Right lung (tissue), 2 donors: ENCODE measurements at regions not wholly inside any gene's neighbourhood (a gene's known extent, or its start where the extent isn't known, plus 50 kb on each side); places are given as distances from the start of the nearest gene placed in this dataset.

Experiments
- DNase-seq, 2 donors: peaks; one replicate each; pipeline ENCODE4 v3.0.0-alpha.2; 2013

GRCh38 chr9:94159069-94159939, 75.0 kb downstream of the PTPDC1 start:
- no peak for DNase-seq

DNA sequence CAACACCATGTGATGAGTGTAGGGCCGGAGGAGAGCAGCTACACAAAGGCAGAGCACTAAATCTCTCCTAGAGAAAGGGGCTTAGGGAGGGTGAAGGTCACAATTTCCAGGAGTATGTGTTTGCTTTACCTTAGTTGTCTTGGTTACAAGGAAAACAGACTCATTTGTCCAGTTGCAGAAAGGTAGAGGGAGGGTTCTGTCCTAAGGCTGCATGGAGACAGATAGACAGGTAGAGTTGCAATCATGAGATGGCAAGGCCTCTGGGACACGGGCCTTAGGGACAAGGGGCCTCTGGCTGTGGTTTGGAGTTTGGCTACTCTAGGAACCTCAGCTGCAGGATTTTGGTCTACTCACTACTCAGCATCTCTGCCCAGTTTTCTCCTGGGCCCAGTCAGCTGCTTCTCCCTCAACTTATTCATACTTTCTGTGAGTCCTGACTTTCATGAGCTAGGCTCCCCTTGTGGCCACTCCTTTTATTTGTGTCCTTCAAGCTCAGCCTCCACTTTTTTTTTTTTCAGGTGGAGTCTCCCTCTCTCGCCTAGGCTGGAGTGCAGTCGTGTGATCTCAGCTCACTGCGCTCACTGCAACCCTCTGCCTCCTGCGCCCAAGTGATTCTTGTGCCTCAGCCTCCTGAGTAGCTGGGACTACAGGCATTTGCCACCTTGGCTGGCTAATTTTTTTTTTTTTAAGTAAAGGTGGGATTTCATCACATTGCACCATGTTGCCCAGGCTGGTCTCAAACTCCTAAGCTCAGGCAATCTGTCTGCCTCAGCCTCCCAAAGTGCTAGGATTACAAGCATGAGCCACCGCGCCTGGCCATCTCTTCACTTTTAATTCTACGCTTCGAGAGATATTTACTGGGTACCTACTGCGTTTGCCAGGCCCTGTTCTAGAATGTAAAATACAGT, 76.6 kb downstream of the PTPDC1 start:
- no peak for DNase-seq

DNA sequence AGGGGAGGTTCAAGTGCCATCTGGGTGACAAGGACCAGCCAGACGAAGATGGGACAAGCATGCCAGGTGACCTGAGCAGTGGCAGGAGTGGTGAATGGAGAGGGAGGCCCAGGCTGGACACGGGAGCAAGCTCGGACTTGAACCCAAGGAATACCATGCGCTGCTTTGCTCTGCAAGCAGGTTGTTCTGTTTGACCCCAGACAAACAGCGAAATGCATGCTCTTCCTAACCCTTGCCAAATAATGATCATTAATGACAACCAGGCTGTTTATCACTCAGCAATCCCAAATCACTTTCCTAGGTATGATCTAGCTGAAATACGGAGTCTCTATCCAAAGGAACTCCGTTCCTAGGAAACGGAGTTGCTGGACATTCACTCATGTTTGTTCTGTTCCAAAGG, 77.4 kb downstream of the PTPDC1 start:
- no peak for DNase-seq

GRCh38 chr9:94164806-94165549, 80.7 kb downstream of the PTPDC1 start:
- DNase-seq, result no peak

GRCh38 chr9:94165592-94166235, 81.5 kb downstream of the PTPDC1 start:
- DNase-seq, result peak; percentile 99

DNA sequence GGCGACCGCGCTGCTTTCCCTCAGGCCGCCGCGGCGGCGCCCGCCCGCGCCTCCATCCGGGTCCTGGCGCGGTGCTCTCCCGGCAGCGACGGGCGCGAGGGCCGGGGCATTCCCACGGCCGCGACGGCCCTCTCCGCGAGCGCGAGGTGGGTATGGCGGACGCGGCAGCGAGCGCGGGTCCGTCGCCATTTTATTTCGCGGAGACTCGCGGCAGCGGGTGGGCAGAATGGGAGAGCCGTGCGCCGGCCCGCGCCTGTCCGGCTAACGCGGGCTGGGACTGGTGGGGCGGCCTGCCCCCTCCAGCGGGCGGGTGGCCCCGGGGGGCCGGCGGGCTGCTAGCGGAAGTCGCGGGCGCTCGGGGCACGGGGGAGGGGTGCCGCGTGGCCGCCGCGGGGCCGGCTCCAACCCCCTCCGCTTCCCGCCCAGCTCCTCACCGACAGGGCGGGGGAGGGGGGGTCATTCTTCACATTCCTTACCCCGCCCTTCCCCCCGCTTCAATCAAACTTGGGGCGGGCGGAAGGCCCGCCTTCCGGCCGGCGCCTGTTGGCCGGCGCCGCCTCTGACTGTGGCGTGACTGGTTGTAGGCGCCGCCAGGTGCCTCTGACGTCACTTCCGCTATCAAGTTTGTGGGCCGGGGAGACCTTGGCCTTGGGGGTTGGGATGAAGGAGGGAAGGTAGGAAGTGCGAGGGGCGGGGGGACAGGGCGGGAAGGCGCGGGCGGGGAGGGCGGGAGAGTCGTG, 82.1 kb downstream of the PTPDC1 start:
- DNase-seq, result peak; percentile 99

DNA sequence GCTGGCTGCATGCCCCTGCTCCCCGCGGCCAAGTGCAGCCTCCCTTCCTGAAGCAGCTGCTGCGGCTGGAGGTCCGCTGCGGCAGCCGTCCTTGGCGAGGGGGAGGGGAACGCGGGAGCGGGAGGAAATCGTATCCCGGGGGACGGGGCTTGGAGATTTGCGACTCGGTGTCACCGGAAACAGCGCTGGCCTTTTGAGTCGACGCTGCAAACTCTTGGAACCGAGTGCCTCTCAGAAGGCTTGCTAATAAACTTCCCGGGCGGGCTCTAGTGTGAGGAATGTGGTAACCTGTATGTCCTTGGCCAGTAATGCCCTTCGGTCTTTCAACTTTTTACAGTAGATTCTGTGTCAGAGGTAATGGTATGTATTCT, 82.7 kb downstream of the PTPDC1 start:
- DNase-seq, result no peak

DNA sequence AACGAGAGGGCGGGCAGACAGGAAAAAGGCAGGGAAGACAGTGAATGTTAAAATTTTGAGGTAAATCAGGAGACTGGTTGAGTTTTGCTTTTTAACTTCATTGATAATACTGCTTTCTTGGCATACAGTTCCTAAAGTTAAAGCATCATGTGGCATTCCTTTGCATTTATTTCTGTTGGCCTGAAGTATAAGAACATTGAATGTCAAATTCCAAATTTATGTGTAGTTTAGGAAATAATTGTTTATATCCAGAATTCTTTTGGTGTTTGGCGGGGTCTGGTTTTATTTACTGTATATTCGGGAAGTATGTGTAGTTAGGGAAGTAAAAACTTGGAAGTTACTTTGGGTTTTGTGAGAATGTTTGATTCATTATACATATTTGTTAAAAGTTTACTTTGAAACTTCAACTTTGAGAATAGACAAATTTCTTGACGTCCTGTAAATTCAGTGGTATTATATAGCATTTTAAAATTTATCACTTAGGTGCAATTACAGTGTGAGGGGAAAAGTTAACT, 83.2 kb downstream of the PTPDC1 start:
- no peak for DNase-seq

GRCh38 chr9:94168203-94169000, 84.1 kb downstream of the PTPDC1 start:
- no peak for DNase-seq

DNA sequence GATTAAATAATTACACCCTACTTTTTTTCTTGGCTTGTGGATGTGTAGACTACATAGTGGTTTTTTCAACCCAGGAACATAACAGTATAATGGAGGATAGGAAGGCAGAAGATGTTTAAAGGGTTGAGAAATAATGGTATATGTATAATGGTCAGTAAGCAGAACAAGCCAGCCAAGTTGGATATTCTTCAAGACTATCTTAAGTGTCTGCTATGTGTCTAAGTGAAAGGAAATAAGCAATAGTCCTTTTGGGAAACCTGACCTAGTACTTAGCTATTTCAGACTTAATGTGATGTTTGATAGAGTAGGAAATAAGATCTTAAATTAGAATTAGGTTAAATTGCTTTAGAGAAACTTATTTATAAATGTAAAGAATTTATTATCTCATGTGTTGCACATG, 85.7 kb downstream of the PTPDC1 start:
- DNase-seq, result no peak

DNA sequence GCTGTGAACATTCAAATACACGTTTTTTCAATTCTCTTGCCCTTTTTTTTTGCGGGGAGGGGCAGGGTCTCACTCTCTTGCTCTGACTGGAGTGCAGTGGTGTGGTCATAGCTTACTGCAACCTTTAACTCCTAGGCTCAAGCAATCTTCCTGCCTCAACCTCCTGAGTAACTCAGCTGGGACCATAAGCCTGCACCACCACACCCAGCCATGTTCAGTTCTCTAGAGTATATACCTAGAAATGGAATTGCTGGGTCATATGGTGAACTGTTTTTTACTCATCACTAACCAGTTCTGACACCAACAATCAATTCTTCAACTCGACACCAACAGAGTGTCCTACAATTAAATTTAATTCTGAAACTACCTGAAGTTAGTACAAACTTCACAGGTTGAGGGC, 85.5 kb upstream of the ZNF169 start:
- no peak for DNase-seq

GRCh38 chr9:94174164-94174563, 84.9 kb upstream of the ZNF169 start:
- no peak for DNase-seq

DNA sequence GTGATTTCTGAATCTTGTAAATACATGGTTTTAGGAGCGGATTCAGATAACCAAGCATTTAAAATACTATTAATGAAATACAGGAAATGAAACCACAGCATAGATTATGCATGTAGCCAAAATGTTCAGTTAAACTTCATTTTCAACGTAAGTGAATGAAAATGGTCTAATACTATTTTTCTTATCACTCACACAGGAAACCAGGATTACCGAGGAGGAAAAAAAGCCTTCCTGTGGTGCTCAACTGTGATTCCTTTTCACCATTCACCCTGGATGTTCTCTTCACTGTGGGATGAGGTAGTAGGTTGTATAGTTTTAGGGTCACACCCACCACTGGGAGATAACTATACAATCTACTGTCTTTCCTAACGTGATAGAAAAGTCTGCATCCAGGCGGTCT, 83.4 kb upstream of the ZNF169 start:
- DNase-seq, result no peak

DNA sequence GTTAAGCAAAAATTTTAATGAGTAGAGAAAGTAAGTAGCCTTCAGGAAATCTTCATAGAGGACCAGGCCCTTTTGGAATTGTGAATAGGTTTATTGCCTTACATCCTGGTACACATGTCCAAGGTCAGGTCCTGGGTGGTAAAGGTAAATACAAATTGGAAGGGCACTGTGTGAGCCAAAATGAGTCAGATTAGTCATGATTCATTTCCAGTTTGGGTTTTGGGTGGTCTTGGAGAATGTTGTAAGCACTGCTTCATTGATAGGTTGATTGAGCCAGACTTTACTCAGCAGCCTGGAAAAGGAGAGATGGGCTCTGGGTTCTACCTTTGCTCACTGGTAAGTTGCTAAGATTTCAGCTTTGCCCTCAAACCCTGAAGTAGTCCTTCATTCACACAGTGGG, 82.5 kb upstream of the ZNF169 start:
- no peak for DNase-seq

GRCh38 chr9:94178927-94179326, 80.2 kb upstream of the ZNF169 start:
- no peak for DNase-seq

DNA sequence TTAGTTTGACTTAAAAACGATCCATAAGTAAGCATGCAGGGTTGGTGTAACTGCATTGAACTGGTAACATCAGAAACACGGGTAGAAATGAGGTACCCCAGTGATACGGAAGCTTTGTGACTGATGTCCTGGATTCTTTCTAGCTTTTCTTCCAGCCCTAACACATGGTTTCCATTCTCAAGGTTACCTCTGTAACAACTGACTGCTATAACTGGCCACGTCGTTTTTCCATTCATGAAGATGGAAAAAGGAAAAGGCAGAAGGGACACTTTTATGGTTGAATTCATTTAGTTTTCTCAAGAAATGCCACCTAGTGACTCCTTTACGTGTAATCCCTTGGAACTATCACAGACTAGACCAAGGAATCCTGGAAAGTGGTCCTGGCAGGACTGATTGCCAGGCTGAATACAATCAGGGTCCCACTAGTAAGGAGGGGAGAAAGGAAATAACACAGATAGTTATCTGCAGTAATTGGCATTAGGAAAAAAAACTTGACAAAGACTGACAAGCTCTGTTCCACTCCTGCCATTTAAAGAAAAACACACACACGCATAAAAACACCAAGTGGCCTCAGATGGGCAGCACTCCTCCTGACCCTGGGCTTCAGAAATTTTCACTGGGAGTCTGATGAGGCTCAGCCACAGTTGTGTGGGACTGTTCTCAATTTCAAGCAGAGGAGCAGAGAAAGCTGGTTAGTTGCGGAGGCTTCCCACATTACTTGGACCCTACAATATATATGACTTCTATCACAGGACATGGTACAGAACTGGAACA, 77.5 kb upstream of the ZNF169 start:
- no peak for DNase-seq

GRCh38 chr9:94182532-94182931, 76.6 kb upstream of the ZNF169 start:
- no peak for DNase-seq

DNA sequence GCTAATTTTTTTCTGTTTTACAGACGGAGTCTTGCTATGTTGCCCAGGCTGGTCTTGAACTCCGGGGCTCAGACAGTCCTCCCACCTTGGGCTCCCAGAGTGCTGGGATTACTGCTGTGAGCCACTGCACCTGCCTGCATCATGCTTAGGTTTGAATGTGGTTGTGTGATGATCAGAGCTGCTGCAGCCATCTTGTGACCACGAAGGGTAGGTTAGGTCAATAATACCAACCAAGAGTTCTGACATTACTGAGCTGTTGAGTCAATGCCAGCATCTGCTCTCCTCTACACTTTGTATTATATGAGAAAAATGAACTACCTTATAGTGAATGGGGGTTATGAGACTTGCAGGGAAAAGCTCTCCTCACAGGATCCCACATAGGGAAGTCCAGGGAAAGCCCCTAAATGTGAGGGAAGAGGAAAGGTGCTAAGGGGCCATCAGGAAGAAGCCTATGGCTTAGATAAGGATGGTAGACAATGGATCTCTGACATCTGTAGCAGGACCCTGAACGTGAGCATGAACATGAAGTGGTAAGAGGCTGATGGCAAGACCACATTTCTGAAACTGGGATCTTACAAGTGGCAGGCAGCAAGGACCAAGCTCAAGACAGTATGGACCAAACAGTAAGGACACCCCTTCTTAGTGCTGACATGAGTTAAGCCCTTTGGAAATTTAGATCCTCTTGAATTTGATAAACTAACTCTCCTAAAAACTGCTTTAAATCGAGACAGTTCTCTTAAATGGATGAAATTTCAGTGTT, 75.7 kb upstream of the ZNF169 start:
- no peak for DNase-seq
